Thyroid gland (tissue), 4 donors: ENCODE measurements at regions not wholly inside any gene's neighbourhood (a gene's known extent, or its start where the extent isn't known, plus 50 kb on each side); places are given as distances from the start of the nearest gene placed in this dataset.

Experiments
- POLR2A ChIP-seq, 2 donors: fragments of 450-650 bp; IDR thresholded peaks; one replicate each; pipeline ENCODE4 v1.6.1; 2017; ENCODE audit warnings: antibody characterized with exemption in 2 of 2, mild to moderate bottlenecking in 2 of 2, moderate library complexity in 1 of 2
- TF ChIP-seq, protein P1 (sequence below), 6 experiments: fragments of 200-600 bp in 3 of 6; fragments of 450-650 bp in 3 of 6; sonication (generic) in 3 of 6; IDR thresholded peaks; one replicate each; pipeline ENCODE4 v1.5.1; 2016 to 2019; ENCODE audit warnings: antibody characterized with exemption in 6 of 6, mild to moderate bottlenecking in 2 of 6, inconsistent platforms in 1 of 6, moderate library complexity in 1 of 6

DNA sequence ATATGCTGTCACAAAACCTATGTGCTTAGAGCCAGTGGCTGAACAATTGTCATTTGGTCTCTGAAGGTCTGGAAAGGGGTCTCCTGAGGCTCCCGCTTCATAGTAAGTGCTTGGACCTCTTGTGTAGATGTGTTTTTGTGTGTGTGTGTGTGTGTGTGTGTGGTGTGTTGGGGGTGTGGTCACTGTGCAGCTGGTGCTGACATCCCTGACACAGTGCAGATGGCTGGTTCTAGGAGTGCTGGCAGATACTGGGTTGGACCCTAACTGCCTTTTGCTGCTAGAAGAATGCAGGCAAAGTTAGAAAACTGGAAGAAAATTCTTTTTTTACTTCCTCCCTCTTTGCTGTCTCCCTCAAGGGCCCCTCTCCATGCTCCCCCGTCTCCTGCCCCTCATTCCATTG lies 1872.6 kb downstream of the ARAP2 start:
- TF ChIP-seq, protein P1, sequence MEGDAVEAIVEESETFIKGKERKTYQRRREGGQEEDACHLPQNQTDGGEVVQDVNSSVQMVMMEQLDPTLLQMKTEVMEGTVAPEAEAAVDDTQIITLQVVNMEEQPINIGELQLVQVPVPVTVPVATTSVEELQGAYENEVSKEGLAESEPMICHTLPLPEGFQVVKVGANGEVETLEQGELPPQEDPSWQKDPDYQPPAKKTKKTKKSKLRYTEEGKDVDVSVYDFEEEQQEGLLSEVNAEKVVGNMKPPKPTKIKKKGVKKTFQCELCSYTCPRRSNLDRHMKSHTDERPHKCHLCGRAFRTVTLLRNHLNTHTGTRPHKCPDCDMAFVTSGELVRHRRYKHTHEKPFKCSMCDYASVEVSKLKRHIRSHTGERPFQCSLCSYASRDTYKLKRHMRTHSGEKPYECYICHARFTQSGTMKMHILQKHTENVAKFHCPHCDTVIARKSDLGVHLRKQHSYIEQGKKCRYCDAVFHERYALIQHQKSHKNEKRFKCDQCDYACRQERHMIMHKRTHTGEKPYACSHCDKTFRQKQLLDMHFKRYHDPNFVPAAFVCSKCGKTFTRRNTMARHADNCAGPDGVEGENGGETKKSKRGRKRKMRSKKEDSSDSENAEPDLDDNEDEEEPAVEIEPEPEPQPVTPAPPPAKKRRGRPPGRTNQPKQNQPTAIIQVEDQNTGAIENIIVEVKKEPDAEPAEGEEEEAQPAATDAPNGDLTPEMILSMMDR (IDR thresholded peaks at IDR 0.05) = no peak
- TF ChIP-seq POLR2A (IDR thresholded peaks at IDR 0.05) = no peak
